HG03097 (cell line): ENCODE measurements at regions not wholly inside any gene's neighbourhood (a gene's known extent, or its start where the extent isn't known, plus 50 kb on each side); places are given as distances from the start of the nearest gene placed in this dataset.
"Not testable (repeated sequence)": the region's sequence is repeated elsewhere in the genome, so short reads cannot be mapped to it uniquely, and the experiment has no call there.

ENCODE experiments used
- ATAC-seq: cut with Tn5 transposase; IDR thresholded peaks from one replicate; pipeline ENCODE4 v1.9.1; 2021; ENCODE audit not compliant: unreplicated experiment, low FRiP score

- ATAC-seq: no peak
These were observed 218.9 kb upstream of the NCAM2 start for GRCh38 chr21:20779321-20779720.

GRCh38 chr21:20783611-20784010 lies 214.6 kb upstream of the NCAM2 start:
- no peak for ATAC-seq

DNA sequence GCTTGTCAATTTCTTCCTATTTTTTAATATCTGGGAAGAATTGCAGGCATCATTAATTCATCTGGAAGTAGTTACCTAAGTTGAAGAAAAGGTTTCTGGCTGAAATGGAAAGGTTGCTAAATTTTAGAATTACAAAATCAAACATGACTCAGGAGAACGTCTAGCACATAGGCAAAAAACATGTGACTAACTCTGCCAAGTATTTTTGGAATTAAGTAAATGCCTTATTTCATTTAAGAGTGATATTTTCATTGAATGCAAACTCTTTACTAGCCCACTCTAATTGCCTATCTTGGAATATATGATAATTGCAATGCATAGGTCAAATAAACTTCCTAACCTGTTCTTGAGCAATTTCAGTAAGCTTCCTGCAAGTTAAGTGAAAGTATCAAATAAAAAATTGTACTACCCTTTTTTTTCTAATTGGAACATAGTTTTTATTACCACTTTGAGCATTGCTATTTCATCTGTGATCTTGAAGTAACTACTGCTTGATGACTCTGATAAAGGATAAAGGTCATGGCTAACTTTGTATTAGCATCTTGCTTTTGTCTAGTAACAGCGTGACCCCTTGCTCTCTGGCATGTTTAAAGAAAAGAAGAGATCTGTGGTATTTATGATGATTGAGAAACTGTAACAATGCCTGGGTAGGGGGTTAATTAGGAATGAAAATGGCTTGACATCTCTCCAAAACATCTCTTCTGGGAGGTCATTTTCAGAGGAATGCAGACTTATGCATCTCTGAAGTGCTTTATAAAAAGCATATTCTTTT lies 208.3 kb upstream of the NCAM2 start:
- ATAC-seq: no peak

DNA sequence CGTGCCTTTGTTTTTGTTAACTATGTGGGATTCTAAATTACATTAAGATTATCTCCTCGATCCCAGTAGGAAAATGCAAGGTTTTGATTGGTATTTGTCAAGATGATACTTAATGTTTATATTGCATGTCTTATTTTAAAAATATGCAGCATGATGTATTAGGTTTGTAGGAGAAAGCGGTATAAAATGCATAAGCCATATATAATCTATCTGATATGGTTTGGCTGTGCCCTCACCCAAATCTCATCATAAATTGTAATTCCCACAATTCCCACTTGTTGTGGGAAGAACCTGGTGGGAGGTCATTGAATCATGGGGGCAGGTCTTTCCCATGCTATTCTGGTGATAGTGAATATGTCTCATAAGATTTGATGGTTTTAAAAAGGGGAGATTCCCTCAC lies 198.1 kb upstream of the NCAM2 start:
- no peak for ATAC-seq

- no peak for ATAC-seq
These were observed 196.0 kb upstream of the NCAM2 start for GRCh38 chr21:20802201-20802600.

DNA sequence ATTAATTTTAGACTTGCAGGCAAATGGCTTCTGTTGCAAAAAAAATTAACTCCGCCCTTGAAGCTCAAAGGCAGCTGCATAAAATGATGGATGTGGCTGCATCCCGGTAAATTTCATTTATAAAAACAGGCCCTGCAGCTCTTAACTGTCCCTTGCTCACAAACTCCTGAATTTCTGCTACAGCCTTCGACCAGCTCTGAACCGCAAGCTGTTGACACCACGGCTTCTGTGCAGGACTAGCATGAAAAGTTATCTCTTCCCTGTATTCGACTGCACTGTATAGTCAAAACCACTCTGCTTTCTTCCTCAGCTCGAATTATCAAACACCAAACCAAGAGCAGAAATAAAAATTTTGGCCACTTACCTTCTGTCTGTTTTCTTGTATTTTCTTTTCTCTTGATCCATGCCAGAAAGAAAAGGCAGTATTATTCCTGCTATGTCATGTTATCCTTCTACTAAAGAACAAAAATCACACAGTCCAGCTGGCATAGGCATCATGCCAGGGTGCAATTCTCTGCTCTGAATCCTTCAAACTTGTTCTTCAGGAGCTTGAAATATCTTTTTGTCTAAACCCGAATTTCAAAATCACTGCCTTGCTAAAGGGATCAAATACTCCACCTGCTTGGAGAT lies 195.5 kb upstream of the NCAM2 start:
- ATAC-seq: no peak

- no peak for ATAC-seq
These were observed 186.5 kb upstream of the NCAM2 start for GRCh38 chr21:20811702-20812101.

DNA sequence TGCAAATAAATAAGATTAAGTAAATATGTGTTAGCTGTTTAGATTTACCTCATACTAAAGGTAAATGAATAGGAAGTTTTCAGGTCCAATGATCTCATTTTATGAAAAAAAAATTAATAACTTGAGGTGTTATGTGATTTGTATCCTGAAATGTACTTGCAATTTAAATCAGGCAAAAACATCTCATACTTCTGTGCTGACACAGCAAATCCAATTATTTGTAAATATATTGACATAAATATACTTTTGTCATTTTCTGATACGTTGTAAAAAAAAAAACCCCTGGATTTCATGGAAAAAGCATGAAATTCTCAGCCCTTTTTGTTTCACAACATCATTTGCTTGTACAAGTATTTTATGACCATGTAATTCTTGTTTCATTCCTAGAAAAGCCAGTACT lies 184.1 kb upstream of the NCAM2 start:
- ATAC-seq: no peak

- no peak for ATAC-seq
These were observed 175.5 kb upstream of the NCAM2 start for GRCh38 chr21:20822666-20823065.

- no peak for ATAC-seq
These were observed 145.3 kb upstream of the NCAM2 start for GRCh38 chr21:20852866-20853265.

DNA sequence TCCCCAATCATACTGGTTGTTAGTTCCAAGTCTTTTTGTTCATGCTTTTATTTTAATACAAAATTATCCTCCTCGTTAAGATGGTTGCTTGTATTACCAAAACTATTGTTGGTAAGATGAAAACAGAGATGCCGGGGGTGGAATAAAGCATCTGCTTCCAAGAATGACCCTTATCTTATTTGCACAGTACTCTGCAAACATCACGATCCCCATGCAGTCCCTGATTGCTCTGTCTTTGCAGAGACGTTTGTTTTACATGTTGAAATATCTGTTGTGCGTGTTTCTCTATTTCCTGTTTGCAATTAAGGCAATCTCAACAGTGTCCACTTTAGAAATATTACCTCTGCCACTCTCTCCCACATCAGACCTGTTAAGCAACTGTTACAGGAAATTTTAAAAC lies 141.3 kb upstream of the NCAM2 start:
- ATAC-seq: no peak

GRCh38 chr21:20874202-20874601 lies 124.0 kb upstream of the NCAM2 start:
- ATAC-seq: no peak

DNA sequence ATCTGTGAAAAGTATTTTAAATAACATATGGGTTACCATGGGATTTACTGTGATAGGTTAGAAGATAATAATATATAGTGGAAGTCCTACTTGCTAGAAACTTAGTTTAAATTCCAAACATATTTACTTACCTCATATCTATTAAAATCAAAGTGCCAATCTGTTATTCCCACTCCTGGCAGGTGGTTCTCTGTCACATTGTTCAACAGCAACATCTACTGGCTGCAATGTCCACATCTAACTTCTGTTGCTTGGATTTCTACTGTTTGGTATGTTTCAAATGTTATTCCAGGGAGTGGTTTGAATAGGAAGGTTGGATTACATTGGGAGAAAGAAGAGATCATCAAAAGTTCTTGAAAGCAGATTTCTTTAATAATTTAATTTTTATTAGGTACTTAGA lies 122.5 kb upstream of the NCAM2 start:
- ATAC-seq: no peak

GRCh38 chr21:20877976-20878375 lies 120.2 kb upstream of the NCAM2 start:
- ATAC-seq: no peak

GRCh38 chr21:20882462-20883407 lies 115.5 kb upstream of the NCAM2 start:
- ATAC-seq: no peak

DNA sequence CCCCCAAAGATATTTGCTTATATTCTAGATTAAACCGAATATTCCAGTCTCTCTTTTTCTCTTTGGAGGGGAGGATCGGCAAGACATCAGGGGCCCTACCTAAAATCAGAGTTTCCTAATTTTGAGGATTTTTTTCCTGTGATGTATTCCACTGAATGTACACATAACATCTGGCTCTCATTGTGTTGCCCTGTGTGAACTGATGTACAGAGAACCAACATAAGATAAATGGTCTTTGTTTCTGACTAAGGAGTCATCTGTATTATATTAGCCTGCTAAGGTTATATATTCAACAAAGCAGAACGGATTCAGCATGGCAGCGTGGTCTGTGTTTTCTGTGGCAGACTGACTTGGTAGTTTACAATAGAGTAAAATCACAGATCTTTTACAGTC lies 114.8 kb upstream of the NCAM2 start:
- ATAC-seq: no peak

DNA sequence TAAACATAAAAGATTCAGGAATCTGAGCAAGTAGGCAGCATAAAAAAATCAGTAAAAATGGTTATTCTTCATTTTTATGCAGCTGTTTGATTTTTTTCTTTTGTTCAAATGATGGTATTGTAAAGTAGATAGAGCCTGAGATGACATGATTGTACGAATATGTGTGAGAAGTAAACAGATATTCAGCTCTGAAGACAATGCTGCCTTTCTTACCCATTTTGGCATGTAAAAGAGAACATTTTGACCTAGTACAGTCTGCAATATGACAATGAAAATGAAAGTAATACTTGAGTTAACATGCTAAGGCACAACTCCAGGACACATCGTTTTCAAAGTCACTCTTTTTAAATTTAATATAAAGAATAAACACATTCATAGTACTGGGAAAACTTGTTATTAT lies 95.7 kb upstream of the NCAM2 start:
- ATAC-seq: no peak

DNA sequence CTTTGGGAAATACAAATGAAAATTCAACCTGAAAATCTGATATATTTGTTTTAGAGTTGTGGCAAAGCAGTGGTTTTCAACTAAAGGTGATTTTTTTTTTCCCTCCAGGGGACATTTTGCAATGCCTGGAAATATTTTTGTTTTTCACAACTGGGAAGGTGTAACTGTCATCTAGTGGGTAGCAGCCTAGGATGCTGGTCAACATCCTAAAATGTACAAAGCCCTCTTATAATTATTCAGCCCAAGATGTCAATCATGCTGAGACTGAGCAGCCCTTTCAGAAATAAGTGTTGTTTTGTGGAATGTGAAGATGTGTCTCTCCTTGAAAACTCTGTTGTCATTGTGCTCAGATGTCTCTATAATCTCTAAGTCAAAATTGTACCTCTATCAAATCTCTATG lies 95.2 kb upstream of the NCAM2 start:
- no peak for ATAC-seq

DNA sequence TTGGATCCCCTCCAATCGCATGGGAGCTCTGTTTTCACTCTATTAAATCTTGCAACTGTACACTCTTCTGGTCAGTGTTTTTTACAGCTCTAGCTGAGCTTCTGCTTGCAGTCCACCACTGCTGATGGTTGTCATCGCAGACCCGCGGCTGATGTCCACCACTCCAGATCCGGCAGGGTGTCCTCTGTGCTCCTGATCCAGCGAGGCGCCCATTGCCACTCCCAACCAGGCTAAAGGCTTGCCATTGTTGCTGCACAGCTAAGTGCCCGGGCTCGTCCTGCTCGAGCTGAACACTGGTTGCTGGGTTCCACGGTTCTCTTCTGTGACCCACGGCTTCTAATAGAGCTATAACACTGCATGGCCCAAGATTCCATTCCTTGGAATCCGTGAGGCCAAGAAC lies 70.7 kb upstream of the NCAM2 start:
- ATAC-seq: not testable (repeated sequence)

DNA sequence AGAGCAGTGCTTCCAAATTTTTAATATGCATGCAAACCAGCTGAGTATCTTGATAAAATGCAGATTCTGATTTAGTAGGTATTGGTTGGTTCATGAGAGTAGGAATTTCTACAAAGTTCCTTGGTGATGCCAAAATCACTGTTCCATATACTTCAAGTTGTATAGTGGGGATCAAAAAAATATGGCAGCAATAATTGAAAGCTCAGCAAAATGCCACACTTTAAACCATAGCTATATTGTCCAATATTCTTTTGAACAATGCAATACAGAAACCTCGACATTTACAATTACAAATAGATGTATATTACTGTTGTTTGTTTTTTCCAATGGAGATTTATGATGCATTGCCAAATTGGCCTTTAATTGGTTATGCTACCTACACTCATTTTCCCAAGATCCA lies 55.7 kb upstream of the NCAM2 start:
- ATAC-seq: no peak

DNA sequence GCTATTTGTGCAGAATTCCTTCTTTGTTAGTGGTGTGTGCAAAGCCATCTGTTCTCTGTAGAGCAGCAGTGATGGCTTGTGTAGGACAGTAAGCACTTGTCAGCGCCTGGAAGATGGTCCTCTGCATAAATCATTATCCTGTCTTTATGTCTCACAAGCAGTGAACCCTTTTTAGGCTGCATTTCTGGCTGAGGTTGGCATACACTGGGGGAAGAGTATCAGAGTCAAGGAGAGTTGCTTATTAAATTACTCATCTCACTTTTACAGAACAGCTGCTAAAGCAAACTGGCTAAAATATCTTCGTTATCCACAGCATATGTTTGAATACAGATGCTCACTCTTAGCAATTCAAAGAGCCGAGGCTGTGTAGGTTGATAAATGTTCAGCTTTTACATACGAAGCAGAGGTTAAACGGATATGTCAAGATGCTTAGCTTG lies 54.6 kb upstream of the NCAM2 start:
- no peak for ATAC-seq
